GM23338 (cell line): ENCODE measurements at regions not wholly inside any gene's neighbourhood (a gene's known extent, or its start where the extent isn't known, plus 50 kb on each side); places are given as distances from the start of the nearest gene placed in this dataset.

Experiments used
- ATAC-seq: fragments of 200-7000 bp; cut with Tn5 transposase; 3 replicates; pipeline ENCODE4 v1.9.1; 2020
- DNase-seq: peaks from one replicate; pipeline ENCODE4 v3.0.0-alpha.2; 2015; ENCODE audit warnings: low spot score
- H2AFZ ChIP-seq: fragments of 200-600 bp; sonication (generic); 2 replicates; pipeline ENCODE4 v1.8.0; 2016; ENCODE audit warnings: antibody characterized with exemption, mild to moderate bottlenecking, moderate library complexity
- H3F3A ChIP-seq: fragments of 200-600 bp; sonication (generic); replicated peaks from 2 replicates; pipeline ENCODE4 v1.8.0; 2017; ENCODE audit warnings: antibody characterized with exemption, mixed run types, low read depth
- H3K27ac ChIP-seq: fragments of 200-600 bp; sonication (generic); 2 replicates; pipeline ENCODE4 v1.6.1; 2016; ENCODE audit warnings: low read depth
- H3K27me3 ChIP-seq: fragments of 200-600 bp; sonication (generic); 2 replicates; pipeline ENCODE4 v1.8.0; 2016; ENCODE audit warnings: mild to moderate bottlenecking, mixed run types, moderate library complexity; ENCODE audit not compliant: insufficient read depth
- H3K36me3 ChIP-seq: fragments of 200-600 bp; sonication (generic); 2 replicates; pipeline ENCODE4 v1.8.0; 2016; ENCODE audit warnings: mild to moderate bottlenecking; ENCODE audit not compliant: insufficient read depth
- H3K4me1 ChIP-seq: fragments of 200-600 bp; sonication (generic); 2 replicates; pipeline ENCODE4 v1.8.0; 2016; ENCODE audit warnings: mild to moderate bottlenecking, moderate library complexity; ENCODE audit not compliant: insufficient read depth
- H3K4me2 ChIP-seq: fragments of 200-600 bp; sonication (generic); 2 replicates; pipeline ENCODE4 v1.7.1; 2017; ENCODE audit warnings: mixed run types
- H3K4me3 ChIP-seq: fragments of 200-600 bp; sonication (generic); 2 replicates; pipeline ENCODE4 v1.6.1; 2016; ENCODE audit warnings: mixed run types
- H3K79me2 ChIP-seq: fragments of 200-600 bp; sonication (generic); replicated peaks from 2 replicates; pipeline ENCODE4 v1.8.0; 2017; ENCODE audit warnings: mild to moderate bottlenecking; ENCODE audit not compliant: insufficient read depth
- H3K9me2 ChIP-seq: fragments of 200-600 bp; sonication (generic); 2 replicates; pipeline ENCODE4 v1.8.0; 2017; ENCODE audit not compliant: insufficient read depth
- H4K20me1 ChIP-seq: fragments of 200-600 bp; sonication (generic); replicated peaks from 2 replicates; pipeline ENCODE4 v1.8.0; 2017; ENCODE audit warnings: mild to moderate bottlenecking; ENCODE audit not compliant: insufficient read depth
- H3K27ac Mint-ChIP-seq: 2 replicates; pipeline ENCODE4 v1.8.0; 2020; ENCODE audit warnings: inconsistent platforms, mild to moderate bottlenecking, moderate library complexity, mixed read lengths
- H3K27me3 Mint-ChIP-seq: 3 replicates; pipeline ENCODE4 v1.8.0; 2022; ENCODE audit warnings: low read depth, mild to moderate bottlenecking, moderate library complexity, mixed read lengths, inconsistent platforms; ENCODE audit not compliant: insufficient read depth, poor library complexity
- H3K36me3 Mint-ChIP-seq: 3 replicates; pipeline ENCODE4 v1.8.0; 2021; ENCODE audit warnings: low read depth, mild to moderate bottlenecking, inconsistent platforms, moderate library complexity, mixed read lengths
- H3K4me1 Mint-ChIP-seq: 3 replicates; pipeline ENCODE4 v1.8.0; 2020; ENCODE audit warnings: mild to moderate bottlenecking, inconsistent platforms, mixed read lengths
- H3K4me3 Mint-ChIP-seq: 3 replicates; pipeline ENCODE4 v1.8.0; 2021; ENCODE audit warnings: moderate library complexity, mild to moderate bottlenecking, inconsistent platforms, mixed read lengths
- H3K9me3 Mint-ChIP-seq: 3 replicates; pipeline ENCODE4 v1.8.0; 2020; ENCODE audit warnings: moderate library complexity, mild to moderate bottlenecking, inconsistent platforms, mixed read lengths
- CREB1 ChIP-seq: fragments of 250-450 bp; sonication (Bioruptor Pico); IDR thresholded peaks from 2 replicates; pipeline ENCODE4 v1.5.0; 2020; ENCODE audit warnings: low read depth, mild to moderate bottlenecking, moderate library complexity
- ETS1 ChIP-seq: IDR thresholded peaks from 2 replicates; pipeline ENCODE4 v1.6.1; 2016; ENCODE audit warnings: antibody characterized with exemption
- EZH2 ChIP-seq: fragments of 200-600 bp; sonication (generic); IDR thresholded peaks from one replicate; pipeline ENCODE4 v1.8.0; 2017; ENCODE audit warnings: antibody characterized with exemption, mild to moderate bottlenecking, low read depth; ENCODE audit not compliant: unreplicated experiment
- EZH2phosphoT487 ChIP-seq: fragments of 200-600 bp; sonication (generic); IDR thresholded peaks from one replicate; pipeline ENCODE4 v1.8.1; 2018; ENCODE audit warnings: antibody characterized with exemption; ENCODE audit not compliant: unreplicated experiment
- JUNB ChIP-seq: IDR thresholded peaks from one replicate; pipeline ENCODE4 v1.6.1; 2016; ENCODE audit warnings: antibody characterized with exemption; ENCODE audit not compliant: unreplicated experiment
- NANOG ChIP-seq: IDR thresholded peaks from 2 replicates; pipeline ENCODE4 v1.6.1; 2016; ENCODE audit warnings: antibody characterized with exemption, borderline replicate concordance
- POLR2AphosphoS5 ChIP-seq: IDR thresholded peaks from 2 replicates; pipeline ENCODE4 v1.6.1; 2016; ENCODE audit warnings: antibody characterized with exemption, low read depth
- STAT1 ChIP-seq: IDR thresholded peaks from one replicate; pipeline ENCODE4 v1.6.1; 2016; ENCODE audit warnings: antibody characterized with exemption; ENCODE audit not compliant: unreplicated experiment
- ZNF114 ChIP-seq: fragments of 250-450 bp; sonication (Bioruptor Pico); IDR thresholded peaks from 2 replicates; pipeline ENCODE4 v1.5.0; 2020; ENCODE audit warnings: mild to moderate bottlenecking, moderate library complexity
- ZNF331 ChIP-seq: fragments of 250-450 bp; sonication (Bioruptor Pico); IDR thresholded peaks from 2 replicates; pipeline ENCODE4 v1.5.0; 2020; ENCODE audit warnings: low read depth, mild to moderate bottlenecking, moderate library complexity
- TF ChIP-seq, protein P1 (sequence below), 2 experiments: fragments of 200-600 bp in 1 of 2; sonication (generic) in 1 of 2; conservative IDR thresholded peaks; 2 replicates each; pipeline versions ENCODE4 v1.5.1 to v1.6.1; 2016 to 2017; ENCODE audit warnings: antibody characterized with exemption in 2 of 2, low read depth in 2 of 2, mild to moderate bottlenecking in 2 of 2, moderate library complexity in 1 of 2
- TF ChIP-seq, protein P2 (sequence below): IDR thresholded peaks from one replicate; pipeline ENCODE4 v1.6.1; 2018; ENCODE audit warnings: antibody characterized with exemption; ENCODE audit not compliant: unreplicated experiment

DNA sequence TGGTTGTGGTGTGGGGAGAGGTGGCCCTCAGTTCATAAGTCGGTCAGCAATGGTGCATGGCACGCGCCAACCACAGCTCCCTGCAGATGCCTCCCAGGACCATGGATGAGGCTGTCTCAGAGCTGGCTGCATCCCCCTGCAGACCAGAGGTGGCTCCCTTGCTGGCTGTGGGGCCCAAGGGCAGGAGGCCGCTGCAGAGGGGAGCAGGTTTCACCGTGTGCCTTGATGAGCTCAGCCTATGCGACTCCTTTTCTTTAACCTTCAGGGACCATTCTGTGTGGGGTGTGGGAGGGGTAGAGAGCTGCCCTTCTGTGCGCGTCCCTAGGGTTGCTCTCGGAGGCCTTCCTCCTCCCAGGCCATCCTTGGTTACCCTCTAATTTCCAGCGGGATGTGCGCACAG is 152.4 kb downstream of the ACTR3B start (continued):
- no peak for TF ChIP-seq CREB1
- no peak for TF ChIP-seq ETS1
- no peak for TF ChIP-seq EZH2phosphoT487
- TF ChIP-seq NANOG: no peak

- H3K36me3 Mint-ChIP-seq: no peaks in the 10 kb centered on the region
- H3K27me3 Mint-ChIP-seq: peaks cover under 1% of the 10 kb centered on the region
- Histone ChIP-seq H3K27me3 (no peaks in the 10 kb centered on the region), H3K4me3 (no peak overlapping the region), H3K27ac (no peak overlapping the region), H3K4me2 (no peak overlapping the region), H3K9me2 (0 out of 2 replicates have a peak, but pooled peaks cover 6% of the 10 kb centered on the region), H4K20me1 (no peaks in the 10 kb centered on the region), H3K79me2 (no peaks in the 10 kb centered on the region), H2AFZ (no peak overlapping the region), H3K36me3 (no peaks in the 10 kb centered on the region; the same call in 1 of the 2 replicates), H3F3A (no peaks in the 10 kb centered on the region), H3K4me1 (no peaks in the 10 kb centered on the region)
- peaks cover 7% of the 10 kb centered on the region; the same call in 2 of the 3 replicates for H3K4me1 Mint-ChIP-seq
- DNase-seq (no peak), ATAC-seq (no peak)
- no peak overlapping the region for H3K27ac Mint-ChIP-seq
- no peaks in the 10 kb centered on the region for H3K9me3 Mint-ChIP-seq
- no peak overlapping the region for H3K4me3 Mint-ChIP-seq
- TF ChIP-seq EZH2phosphoT487 (no peak), NANOG (no peak), JUNB (no peak), ZNF114 (CRISPR knock-in tag) (no peak), STAT1 (no peak), ETS1 (no peak), POLR2AphosphoS5 (no peak), CREB1 (no peak), ZNF331 (CRISPR knock-in tag) (no peak), EZH2 (no peak)
- TF ChIP-seq, protein P1, sequence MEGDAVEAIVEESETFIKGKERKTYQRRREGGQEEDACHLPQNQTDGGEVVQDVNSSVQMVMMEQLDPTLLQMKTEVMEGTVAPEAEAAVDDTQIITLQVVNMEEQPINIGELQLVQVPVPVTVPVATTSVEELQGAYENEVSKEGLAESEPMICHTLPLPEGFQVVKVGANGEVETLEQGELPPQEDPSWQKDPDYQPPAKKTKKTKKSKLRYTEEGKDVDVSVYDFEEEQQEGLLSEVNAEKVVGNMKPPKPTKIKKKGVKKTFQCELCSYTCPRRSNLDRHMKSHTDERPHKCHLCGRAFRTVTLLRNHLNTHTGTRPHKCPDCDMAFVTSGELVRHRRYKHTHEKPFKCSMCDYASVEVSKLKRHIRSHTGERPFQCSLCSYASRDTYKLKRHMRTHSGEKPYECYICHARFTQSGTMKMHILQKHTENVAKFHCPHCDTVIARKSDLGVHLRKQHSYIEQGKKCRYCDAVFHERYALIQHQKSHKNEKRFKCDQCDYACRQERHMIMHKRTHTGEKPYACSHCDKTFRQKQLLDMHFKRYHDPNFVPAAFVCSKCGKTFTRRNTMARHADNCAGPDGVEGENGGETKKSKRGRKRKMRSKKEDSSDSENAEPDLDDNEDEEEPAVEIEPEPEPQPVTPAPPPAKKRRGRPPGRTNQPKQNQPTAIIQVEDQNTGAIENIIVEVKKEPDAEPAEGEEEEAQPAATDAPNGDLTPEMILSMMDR (conservative IDR thresholded peaks at IDR 0.05; ENCODE audit: low read depth in 2 of 2): no peak
- TF ChIP-seq, protein P2, sequence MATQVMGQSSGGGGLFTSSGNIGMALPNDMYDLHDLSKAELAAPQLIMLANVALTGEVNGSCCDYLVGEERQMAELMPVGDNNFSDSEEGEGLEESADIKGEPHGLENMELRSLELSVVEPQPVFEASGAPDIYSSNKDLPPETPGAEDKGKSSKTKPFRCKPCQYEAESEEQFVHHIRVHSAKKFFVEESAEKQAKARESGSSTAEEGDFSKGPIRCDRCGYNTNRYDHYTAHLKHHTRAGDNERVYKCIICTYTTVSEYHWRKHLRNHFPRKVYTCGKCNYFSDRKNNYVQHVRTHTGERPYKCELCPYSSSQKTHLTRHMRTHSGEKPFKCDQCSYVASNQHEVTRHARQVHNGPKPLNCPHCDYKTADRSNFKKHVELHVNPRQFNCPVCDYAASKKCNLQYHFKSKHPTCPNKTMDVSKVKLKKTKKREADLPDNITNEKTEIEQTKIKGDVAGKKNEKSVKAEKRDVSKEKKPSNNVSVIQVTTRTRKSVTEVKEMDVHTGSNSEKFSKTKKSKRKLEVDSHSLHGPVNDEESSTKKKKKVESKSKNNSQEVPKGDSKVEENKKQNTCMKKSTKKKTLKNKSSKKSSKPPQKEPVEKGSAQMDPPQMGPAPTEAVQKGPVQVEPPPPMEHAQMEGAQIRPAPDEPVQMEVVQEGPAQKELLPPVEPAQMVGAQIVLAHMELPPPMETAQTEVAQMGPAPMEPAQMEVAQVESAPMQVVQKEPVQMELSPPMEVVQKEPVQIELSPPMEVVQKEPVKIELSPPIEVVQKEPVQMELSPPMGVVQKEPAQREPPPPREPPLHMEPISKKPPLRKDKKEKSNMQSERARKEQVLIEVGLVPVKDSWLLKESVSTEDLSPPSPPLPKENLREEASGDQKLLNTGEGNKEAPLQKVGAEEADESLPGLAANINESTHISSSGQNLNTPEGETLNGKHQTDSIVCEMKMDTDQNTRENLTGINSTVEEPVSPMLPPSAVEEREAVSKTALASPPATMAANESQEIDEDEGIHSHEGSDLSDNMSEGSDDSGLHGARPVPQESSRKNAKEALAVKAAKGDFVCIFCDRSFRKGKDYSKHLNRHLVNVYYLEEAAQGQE: no peak
These were observed 153.0 kb downstream of the ACTR3B start for GRCh38 chr7:152912511-152912910.
